ENCODE measurements at regions not wholly inside any gene's neighbourhood (a gene's known extent, or its start where the extent isn't known, plus 50 kb on each side); places are given as distances from the start of the nearest gene placed in this dataset.

- TF ChIP-seq GATA2 (IDR thresholded peaks at IDR 0.05; ENCODE audit: low read depth, low read length) (no peak), GATA3 (IDR thresholded peaks at IDR 0.05; ENCODE audit: low read depth, low read length) (no peak)
Observed at GRCh38 chr4:125440814-125441213, 126.1 kb downstream of the FAT4 start.

Measured in SH-SY5Y (cell line).